H4 (cell line): ENCODE measurements at regions not wholly inside any gene's neighbourhood (a gene's known extent, or its start where the extent isn't known, plus 50 kb on each side); places are given as distances from the start of the nearest gene placed in this dataset.
"Not testable (repeated sequence)": the region's sequence is repeated elsewhere in the genome, so short reads cannot be mapped to it uniquely, and the experiment has no call there.

ENCODE experiments used
- DNase-seq: peaks from one replicate; pipeline ENCODE4 v3.0.0-alpha.2; 2015; ENCODE audit warnings: low spot score

DNA sequence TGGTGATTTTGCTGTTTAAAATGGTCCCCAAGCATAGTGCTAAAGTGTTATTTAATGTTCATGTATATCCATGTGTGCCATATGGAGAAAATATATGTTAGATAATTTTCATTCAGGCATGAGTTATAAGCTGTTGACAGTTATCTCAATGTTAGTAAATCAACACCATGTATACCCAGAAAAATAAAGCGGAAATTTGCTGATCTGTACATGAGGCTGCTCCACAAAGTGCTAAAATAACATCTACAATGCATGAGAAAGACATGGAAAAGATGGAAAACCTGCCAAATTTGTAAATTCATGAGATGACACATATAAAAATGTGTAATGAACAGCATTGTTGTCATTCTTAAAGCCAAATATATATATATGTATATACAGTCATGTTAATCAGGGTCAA is 1199.2 kb downstream of the FSCB start:
- no peak for DNase-seq

DNA sequence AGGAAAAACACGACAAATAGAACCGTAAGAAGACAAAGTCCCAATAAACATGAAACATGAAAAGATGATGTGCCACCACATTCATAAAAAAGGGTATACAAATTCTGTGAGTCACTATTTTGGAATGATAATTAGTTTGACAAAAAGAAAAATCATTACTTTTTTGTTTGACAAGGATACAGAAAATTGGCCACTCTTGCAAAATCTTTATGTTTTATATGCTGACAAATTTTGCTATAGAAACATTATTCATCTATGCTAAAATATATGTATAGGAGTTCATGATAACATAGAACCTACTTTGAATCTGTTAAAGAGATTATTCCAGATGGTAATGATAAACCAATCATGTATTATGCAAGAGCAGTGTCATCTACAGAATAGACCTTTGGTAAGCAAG is 1201.0 kb downstream of the FSCB start:
- DNase-seq: no peak

DNA sequence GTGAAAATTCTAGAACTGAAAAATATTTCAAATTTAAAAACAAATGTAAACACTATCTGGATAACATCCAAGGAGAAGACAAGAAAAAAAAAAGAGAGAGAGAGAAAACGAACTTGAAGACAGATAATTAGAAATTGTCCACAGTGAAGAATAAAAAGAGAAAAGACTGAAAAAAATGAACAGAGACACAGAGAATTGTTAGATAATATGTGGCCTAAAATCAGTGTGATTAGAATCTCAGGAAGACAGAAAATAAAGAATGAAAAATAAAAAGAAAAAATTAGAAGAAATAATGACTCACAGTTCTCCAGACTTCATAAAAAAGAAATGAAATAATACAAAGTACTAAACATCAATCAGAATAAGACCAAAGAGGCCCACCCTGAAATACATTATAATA is 1209.3 kb downstream of the FSCB start:
- DNase-seq: no peak

DNA sequence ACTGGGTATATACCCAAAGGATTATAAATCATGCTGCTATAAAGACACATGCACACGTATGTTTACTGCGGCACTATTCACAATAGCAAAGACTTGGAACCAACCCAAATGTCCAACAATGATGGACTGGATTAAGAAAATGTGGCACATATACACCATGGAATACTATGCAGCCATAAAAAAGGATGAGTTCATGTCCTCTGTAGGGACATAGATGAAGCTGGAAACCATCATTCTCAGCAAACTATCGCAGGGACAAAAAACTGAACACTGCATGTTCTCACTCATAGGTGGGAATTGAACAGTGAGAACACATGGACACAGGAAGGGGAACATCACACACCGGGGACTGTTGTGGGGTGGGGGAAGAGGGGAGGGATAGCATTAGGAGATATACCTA is 1211.0 kb downstream of the FSCB start:
- DNase-seq: not testable (repeated sequence)

DNA sequence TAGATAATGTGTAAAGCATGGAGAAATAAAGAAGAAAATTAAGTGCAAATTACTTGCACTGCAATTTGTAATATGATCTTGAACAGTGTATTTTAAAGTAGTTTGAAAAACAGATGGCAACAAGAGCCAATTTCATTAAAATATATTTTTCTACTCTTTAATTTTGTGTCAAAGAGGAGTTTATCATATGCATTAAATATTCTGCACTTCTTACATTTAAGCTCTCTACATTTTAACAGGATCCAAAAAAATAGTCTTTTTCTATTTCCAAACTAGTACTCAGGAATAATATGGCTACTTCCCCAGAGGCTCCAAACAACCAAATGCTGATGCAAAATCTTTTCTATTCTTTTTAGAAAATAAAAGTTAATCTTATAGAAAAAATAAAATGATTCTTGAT is 1221.5 kb downstream of the FSCB start:
- DNase-seq: no peak

DNA sequence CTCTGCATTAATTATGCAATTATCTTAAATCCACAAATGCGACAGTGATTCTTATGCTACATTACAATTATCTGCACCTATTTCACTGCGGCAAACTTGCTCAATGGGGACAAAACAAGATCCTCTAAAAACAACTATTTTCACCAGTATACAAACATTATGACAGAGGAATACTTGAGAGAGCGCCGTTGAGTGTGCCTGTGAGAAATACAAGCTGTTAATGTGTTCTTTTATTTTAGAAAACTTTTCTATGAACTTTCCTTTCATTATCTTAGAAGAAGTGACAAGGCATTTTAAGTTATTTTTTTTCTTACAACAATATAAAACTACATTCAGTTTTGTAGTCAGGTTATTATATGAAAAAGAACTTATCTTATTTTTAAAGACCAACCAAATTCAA is 1247.0 kb downstream of the FSCB start:
- DNase-seq: no peak

DNA sequence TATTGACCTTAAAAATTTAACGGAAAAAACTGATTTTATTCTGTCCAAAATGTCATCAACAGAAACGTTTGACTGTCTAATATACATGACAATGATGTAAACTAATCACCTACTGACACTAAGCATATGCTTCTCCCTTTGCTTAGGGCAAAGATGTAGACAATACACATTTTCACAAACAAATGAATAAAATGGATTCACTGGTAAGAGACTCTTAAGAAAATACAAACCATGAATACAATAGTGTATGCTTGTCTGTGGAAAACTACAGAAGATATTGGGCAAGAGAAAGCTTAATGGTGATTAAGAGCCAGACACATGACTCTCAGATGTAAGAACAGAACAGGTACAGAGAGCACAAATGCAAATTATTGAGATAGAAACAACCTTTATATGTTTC is 1248.7 kb downstream of the FSCB start:
- DNase-seq: no peak

DNA sequence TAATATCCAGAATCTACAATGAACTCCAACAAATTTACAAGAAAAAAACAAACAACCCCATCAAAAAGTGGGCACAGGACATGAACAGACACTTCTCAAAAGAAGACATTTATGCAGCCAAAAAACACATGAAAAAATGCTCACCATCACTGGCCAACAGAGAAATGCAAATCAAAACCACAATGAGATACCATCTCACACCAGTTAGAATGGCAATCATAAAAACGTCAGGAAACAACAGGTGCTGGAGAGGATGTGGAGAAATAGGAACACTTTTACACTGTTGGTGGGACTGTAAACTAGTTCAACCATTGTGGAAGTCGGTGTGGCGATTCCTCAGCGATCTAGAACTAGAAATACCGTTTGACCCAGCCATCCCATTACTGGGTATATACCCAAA is 1250.1 kb downstream of the FSCB start:
- not testable (repeated sequence) for DNase-seq

DNA sequence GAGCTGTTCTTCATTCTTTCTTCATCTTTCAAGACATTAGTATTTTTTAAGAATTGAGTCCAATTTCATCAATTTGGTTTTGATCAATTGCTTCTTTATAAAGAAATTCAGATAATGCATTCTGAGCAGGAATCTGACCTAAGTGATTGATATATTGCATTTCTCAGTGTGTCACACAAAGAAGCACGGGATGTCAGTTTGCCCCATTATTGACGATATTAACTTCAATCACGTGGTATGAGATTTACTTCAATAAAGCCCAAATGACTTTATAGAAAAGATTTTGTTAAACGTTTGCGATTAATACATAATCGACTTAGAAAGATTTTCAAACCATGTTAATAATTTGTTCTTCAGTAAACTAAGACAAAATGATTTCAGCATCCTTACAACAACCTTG is 1254.2 kb downstream of the FSCB start:
- DNase-seq: no peak

DNA sequence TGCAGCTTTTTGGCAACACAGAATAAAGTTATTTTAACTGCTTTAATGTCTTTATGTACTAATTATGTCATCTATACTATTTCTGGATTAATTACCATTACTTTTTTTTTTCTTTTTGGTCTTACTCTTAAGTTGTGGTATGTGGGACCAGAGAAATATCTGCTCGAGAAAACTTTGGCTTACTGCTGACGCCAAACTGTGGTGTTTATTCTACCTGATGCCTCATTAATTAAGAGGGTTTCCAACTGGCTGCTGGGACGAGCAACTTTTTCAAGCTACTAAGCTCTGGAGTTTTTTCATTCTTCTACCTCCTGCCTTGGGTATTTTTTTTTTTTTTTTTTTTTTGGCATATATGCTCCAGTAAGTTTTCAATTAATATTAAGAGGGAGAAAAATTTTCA is 1257.5 kb downstream of the FSCB start:
- DNase-seq: no peak

DNA sequence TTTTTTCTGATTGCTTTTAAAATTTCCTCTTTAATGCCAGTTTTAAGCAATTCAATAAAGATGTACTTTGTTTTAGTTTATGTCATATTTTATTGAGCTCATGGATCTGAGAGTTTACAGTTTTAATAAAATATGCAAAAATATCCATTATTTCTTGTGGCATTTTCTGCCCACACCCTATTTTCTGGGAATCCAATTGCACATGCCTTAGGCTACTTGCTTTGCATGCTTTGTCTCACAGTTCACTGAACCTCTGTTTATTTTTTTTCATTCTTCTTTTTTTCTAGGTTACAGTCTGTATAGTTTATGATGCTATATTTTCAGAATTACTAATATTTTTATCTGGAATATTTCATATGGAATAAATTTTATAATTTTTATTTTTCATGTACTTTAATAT is 1258.0 kb downstream of the FSCB start:
- DNase-seq: no peak

DNA sequence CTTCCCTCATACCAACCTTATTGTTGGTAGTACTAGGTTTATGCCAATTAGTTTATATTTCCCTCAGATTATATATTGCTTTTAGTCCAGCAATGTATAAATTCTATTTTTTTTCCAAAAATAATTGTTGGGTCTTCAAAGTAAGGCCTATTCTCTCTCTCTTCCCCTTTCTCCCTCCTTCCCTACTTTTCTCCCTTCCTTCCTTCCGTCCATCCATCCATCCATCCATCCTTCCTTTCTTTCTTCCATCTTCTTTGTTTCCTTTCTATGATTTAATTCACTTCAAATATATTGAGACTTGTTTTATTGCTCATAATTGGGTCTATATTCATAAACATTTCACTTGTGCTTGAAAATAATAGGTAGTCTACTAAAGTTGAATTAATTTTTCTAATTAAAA is 1259.2 kb downstream of the FSCB start:
- DNase-seq: no peak

DNA sequence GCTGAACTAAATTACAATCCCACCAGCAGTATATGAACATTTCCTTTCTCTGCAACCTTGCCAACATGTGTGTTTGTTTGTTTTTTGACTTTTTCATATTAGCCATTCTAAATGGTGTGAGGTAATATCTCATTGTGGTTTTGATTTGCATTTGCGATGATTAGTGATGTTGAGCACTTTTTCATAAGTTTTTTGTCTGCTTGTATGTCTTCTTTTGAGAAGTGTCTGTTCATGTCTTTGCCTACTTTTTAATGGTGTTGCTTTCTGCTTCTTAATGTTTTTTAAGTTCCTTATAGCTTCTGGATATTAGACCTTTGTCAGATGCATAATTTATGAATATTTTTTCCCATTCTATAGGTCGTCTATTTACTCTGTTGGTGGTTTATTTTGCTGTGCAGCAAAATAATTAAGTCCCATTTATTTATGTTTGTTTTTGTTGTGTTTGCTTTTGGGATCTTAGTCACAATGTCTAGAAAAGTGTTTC is 1262.9 kb downstream of the FSCB start:
- DNase-seq: no peak

DNA sequence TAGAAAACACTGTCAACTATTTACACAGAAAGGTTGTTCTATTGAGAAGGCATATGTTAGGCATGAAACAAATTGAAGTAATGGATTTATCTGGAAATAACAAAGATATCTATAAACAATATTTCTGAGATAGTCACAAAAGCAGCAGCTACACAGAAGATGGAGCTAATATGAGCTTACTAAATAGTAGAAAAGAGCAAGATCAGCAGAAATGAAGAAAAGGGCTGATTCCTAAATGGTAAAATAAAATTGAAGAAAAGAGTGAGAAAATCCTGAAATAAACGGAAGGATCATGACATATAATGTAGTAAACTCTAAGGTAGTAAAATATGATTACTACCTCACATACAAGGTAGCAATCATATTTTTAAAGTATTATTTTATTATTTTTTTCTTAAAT is 1263.9 kb downstream of the FSCB start:
- no peak for DNase-seq

DNA sequence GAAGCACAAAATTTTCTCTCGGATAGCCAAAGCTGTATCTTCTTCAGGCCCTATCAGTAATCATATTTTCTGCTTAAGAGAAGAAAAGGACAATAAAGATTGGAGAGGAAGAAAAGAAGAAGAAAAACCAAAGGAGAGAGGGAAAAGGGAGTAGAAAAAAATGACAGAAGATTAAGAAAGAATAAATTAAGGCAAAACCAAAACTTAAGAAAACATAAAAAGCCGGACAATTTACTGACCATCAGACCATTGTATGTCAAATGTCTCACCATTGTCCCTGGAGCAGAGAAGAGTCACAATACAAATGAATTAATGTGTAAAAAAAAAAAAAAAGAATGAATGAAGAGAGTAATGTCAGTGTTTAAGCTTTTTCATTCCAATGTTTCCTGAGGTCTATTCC is 1274.8 kb downstream of the FSCB start:
- no peak for DNase-seq

DNA sequence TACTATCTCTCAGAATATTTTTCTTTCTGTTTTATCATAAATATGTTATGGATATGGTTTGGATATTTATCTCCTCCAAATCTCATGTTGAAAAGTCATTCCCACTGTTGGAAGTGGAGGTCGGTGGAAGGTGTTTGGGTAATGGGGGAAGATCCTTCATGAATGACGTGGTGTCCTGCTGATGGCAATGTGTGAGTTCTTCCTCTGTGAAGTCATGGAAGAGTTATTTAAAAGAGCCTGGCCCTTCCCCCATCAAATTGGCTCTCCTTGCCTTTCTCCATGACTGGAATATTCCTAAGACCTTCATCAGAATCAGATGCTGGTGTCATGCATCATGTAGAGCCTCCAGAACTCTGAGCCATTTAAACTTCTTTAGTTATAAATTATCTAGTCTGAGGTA is 1291.6 kb downstream of the FSCB start:
- no peak for DNase-seq

DNA sequence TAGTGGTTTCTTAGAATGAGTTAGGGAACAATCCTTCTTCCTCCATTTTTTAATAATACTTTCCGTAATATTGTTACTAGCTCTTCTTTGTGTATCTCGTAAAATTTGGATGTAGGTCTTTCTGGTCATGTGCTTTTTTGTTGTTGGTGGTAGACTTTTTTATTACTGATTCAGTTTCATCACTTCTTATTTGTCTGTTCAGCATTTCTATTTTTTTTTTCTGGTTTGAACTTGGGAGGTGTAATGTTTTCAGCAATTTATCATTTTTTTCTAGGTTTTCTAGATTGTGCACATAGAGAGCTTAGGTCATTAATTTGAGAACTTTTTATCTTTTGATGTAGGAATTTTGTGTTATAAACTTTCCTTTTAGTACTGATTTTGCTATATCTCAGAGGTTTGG is 1299.9 kb downstream of the FSCB start:
- DNase-seq: no peak

DNA sequence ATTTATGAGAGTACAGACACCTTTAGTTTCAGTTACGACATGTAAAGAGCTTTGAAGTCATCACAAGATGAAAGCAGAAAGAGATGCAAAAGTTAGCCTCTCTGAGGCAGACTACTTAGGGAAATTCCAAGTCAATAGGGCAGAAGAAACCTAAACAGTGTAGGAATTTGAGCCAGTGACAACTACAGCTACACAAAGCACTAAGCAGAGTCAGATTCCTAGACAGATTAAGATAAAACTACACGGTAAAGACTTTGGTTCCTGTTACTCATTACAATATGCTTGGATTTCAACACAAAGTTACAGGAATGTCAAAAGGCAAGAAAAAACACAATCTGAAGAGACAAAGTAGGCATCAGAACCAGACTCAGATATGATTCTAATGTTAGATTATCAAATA is 1302.3 kb downstream of the FSCB start:
- DNase-seq: peak; percentile 7

DNA sequence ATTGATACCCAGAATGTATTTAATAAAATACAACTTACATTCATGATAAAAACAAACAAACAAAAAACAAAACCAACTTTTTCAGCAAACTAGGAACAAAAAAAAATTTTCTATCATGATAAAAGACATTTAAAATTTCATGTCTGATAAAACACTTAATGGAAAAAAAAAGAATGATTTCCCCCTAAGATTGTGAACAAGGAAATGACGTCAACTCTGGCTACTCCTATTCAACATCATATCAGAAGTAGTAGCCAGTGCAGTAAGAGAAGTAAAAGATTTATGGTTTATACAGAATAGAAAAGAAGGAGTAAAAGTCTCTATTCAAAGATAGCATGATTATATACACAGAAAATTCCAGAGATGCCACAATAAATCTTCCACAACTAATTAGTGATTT is 1306.6 kb downstream of the FSCB start:
- no peak for DNase-seq

DNA sequence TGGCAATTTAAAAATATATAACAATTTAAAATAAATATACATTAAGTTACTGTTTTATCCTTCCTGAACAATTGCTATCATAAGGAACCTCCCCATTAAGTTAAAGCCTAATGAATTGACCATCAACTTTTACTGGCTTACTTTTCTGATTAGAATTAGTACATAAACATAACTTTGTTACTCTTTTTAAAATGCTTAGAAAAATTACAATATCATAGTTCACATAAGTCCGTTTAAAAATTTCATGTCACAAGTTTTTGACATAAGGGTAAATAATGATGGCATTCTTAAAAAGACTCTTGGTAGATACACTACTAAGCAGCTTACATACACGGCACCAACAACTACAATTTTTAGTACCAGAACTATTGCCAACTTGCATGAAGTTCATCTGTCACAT is 1308.6 kb downstream of the FSCB start:
- no peak for DNase-seq

DNA sequence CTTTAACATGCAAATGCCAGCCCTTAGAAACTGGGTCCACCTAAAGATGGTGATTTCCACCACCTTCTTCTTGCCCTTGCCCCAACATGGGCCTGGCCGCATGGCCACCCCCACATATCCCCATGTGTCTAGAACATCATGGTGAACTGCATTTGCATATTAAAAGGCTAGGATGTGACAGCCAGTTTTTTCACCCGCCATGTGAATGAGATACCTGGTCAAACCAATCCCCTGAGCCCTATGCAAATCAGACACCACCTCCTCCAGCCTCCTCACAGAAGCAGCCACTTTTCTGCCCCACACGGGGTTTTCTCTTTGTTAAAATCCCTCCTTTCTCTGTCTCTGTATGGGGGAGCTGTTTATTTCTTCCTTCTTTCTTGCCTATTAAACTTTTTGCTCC is 1322.5 kb downstream of the FSCB start:
- no peak for DNase-seq

DNA sequence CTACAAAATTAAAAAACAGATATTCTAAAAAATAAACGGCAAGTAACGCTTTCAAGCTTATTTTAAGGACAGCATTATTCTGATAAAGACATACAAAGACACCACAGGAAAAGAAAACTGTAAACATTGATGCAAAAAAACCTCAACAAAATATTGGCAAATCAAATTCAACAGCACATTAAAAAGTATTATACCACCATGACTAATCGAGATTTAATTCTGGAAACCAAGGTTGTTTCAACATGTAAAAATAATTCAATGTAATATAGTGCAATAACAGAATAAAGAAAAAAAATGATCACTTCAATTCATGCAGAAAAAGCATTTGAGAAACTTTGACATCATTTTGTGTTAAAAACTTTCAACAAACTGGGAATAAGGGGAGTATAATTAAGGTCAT is 1323.2 kb downstream of the FSCB start:
- DNase-seq: no peak

DNA sequence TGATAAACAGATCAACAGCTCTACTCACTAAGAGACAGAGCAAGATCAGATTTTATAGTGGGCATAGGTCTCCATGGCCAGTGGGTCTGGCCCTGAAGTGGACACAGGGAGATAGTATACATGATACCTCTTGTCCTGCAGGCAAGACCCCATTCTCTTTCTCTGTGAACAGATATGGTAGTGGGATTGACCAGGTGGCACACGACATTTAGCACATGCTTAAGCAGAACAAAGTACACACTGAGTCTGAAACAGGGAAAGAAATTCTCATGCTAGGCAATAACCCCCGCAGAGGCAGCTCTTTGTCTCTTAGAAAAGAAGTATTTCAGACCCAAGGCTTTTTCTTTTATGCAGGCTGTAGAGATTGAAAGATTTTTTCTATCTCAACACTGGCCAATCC is 1331.2 kb downstream of the FSCB start:
- DNase-seq: no peak

DNA sequence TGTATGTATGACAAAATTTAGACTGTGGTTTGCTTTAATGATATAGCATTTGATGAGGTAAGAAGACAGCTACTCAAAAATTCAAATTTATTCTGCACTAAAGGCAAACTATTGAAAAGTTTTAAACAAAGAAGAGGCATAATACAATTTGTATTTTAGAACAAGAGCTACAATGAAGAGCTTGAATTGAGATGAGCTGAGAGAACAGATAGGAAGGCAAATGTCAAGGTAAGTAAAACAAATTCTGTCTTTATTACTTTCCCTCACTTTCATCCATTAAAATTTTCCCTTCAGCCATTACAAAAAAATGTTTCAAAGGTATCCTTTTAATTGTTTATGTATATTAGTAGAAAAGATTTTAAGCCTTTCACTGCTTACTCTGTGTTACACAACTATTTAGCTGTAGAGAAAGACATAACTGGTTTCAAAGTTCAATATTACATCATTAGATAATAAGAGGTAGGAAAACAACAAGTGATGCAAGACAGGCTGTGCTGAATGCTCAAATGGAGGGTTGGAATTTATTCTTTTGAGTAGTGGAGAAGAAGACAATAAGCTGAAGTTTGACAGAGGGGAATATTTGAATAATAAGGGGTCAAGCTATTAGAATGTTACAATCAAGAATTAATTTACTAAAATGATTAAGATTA is 1334.1 kb downstream of the FSCB start:
- no peak for DNase-seq

DNA sequence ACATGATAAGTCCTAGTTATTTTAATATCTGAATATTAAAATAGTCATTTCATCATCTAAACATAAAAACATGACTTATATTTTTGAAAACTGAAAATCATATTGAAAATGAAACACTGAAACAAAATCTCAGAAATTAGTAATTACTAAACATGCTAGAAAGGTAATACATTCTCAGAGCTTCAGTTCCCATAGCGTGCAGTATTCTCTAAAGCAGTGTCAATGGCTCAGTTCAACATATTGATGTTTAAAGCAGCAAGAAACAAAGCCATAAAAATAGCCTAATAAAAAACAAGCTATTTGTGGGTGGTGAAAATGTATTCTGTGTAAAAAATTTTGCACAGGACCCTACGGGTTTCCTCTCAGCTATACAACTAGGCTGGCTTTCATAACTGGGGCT is 1337.4 kb downstream of the FSCB start:
- DNase-seq: no peak
